Adrenal gland (tissue), 5 donors: ENCODE measurements at regions not wholly inside any gene's neighbourhood (a gene's known extent, or its start where the extent isn't known, plus 50 kb on each side); places are given as distances from the start of the nearest gene placed in this dataset.

ENCODE experiments used
- POLR2A ChIP-seq, 2 donors: fragments of 450-650 bp; IDR thresholded peaks; one replicate each; pipeline ENCODE4 v1.6.1; 2017; ENCODE audit warnings: antibody characterized with exemption in 2 of 2, mild to moderate bottlenecking in 2 of 2, moderate library complexity in 1 of 2
- TF ChIP-seq, protein P1 (sequence below), 6 experiments: fragments of 450-650 bp in 4 of 6; fragments of 200-600 bp in 2 of 6; sonication (generic) in 1 of 6; IDR thresholded peaks; 1 replicate in 5 of 6; 2 replicates in 1 of 6; pipeline versions ENCODE4 v1.5.1 to v1.8.0; 2016 to 2021; ENCODE audit warnings: antibody characterized with exemption in 6 of 6, mild to moderate bottlenecking in 2 of 6, moderate library complexity in 1 of 6
- donor health status: DM: no; HTN: no; CAD: no.

DNA sequence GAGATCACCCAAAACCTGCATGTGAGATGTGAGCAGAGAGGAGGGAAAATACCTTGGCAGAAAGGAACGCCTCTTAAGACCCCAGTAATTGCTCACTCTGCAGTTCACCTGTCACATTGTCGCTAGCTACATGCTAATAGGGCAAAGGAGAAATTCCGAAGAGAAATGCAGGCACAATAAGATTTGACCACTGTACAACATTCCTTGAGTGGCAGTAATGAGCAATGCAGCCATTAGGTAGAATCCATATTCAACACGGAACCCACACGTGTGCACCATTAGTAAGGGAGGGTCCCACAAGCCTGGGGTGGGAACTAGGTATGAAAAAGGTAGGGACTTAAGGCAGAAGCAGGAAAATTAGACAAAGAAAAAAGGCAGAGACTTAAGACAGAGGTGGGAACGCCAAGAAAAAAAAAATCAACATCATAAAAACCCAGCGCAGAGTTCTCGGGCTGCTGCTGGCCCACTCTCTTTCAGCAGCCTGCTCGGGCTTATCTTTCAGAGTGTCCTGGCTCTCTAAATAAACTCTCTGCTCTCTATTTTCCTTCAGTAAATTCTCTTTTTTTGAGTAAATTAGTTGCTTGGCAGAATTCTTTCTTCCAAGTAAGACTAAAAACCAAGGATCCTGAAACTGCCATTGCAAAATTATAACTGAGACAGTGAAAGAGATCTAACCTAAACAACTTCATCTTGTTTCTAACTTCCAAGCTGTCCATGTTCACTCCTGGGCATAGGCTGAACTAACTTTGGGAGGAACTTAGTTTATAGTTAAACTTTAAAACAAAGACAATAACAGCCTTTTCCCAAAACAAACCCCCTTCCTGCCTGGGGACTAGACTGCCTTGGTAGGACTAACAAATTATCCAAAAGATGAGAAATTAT lies 116.5 kb downstream of the CD24 start:
- TF ChIP-seq, protein P1, sequence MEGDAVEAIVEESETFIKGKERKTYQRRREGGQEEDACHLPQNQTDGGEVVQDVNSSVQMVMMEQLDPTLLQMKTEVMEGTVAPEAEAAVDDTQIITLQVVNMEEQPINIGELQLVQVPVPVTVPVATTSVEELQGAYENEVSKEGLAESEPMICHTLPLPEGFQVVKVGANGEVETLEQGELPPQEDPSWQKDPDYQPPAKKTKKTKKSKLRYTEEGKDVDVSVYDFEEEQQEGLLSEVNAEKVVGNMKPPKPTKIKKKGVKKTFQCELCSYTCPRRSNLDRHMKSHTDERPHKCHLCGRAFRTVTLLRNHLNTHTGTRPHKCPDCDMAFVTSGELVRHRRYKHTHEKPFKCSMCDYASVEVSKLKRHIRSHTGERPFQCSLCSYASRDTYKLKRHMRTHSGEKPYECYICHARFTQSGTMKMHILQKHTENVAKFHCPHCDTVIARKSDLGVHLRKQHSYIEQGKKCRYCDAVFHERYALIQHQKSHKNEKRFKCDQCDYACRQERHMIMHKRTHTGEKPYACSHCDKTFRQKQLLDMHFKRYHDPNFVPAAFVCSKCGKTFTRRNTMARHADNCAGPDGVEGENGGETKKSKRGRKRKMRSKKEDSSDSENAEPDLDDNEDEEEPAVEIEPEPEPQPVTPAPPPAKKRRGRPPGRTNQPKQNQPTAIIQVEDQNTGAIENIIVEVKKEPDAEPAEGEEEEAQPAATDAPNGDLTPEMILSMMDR (IDR thresholded peaks at IDR 0.05), result no peak
- TF ChIP-seq POLR2A (IDR thresholded peaks at IDR 0.05), result no peak
